Uterus (tissue), 3 donors: ENCODE measurements at regions not wholly inside any gene's neighbourhood (a gene's known extent, or its start where the extent isn't known, plus 50 kb on each side); places are given as distances from the start of the nearest gene placed in this dataset.
"Not testable (repeated sequence)": the region's sequence is repeated elsewhere in the genome, so short reads cannot be mapped to it uniquely, and the experiment has no call there.

Experiments used
- DNase-seq, 2 donors: peaks; one replicate each; pipeline ENCODE4 v3.0.0-alpha.2; 2019 to 2020
- H3K27ac ChIP-seq, 2 donors: fragments of 200-600 bp; sonication (generic); 1 replicate in 1 of 2; 2 replicates in 1 of 2; pipeline ENCODE4 v1.5.1; 2016 to 2018
- H3K27me3 ChIP-seq, 2 donors: fragments of 200-600 bp; sonication (generic); one replicate each; pipeline ENCODE4 v1.5.1; 2018 to 2019; ENCODE audit warnings: control low read depth in 1 of 2
- H3K36me3 ChIP-seq, 2 donors: fragments of 200-600 bp; sonication (generic); one replicate each; pipeline ENCODE4 v1.5.1; 2019; ENCODE audit warnings: control low read depth in 1 of 2
- H3K4me1 ChIP-seq, 2 donors: fragments of 200-600 bp; sonication (generic); one replicate each; pipeline ENCODE4 v1.5.1; 2018 to 2019; ENCODE audit warnings: control low read depth in 1 of 2
- H3K4me3 ChIP-seq, 2 donors: fragments of 200-600 bp; sonication (generic); 1 replicate in 1 of 2; 2 replicates in 1 of 2; pipeline ENCODE4 v1.5.1; 2018 to 2019; ENCODE audit warnings: mild to moderate bottlenecking in 1 of 2
- H3K9me3 ChIP-seq, 2 donors: fragments of 200-600 bp; sonication (generic); one replicate each; pipeline ENCODE4 v1.5.1; 2019; ENCODE audit warnings: control low read depth in 1 of 2
- POLR2A ChIP-seq, 2 donors: fragments of 450-650 bp; IDR thresholded peaks; one replicate each; pipeline ENCODE4 v1.6.1; 2016; ENCODE audit warnings: antibody characterized with exemption in 2 of 2, mild to moderate bottlenecking in 1 of 2, moderate library complexity in 1 of 2
- intact Hi-C: fragments of 100-400 bp; cut with DNase I; formaldehyde crosslinking; loops from one replicate; pipeline ENCODE4 v1.15.1; 2023; ENCODE audit warnings: low total_unique reads
- TF ChIP-seq, protein P1 (sequence below), 4 experiments: fragments of 200-600 bp in 2 of 4; fragments of 450-650 bp in 2 of 4; sonication (generic) in 2 of 4; IDR thresholded peaks; one replicate each; pipeline ENCODE4 v1.5.1; 2016 to 2019; ENCODE audit warnings: antibody characterized with exemption in 4 of 4, mild to moderate bottlenecking in 2 of 4, moderate library complexity in 1 of 4
- donor health status: DM: yes; HTN: yes; CAD: no.

DNA sequence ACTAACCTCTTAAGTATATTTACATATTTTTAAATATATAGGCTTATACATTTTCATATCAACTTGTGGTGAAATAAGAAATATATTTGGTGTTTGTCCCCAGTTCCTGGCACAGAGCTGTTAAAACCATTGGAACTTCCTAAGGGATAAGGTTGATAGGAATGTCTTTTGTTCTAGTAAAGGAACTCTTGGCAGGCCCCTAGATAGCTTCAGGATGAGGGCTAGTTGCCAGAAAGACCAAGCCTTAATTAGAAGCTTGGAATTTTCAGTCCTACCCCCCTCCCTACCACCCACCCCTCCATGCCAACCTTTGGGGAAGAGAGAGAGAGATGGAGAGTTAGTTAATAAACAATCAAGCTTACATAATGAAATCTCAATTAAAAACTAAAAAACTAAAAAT is 638.6 kb upstream of the ACO1 start:
- no peaks in the 10 kb centered on the region for H3K36me3 ChIP-seq
- no peak overlapping the region for H3K27ac ChIP-seq
- no peaks in the 10 kb centered on the region for H3K27me3 ChIP-seq
- no peak for DNase-seq
- no peak overlapping the region for H3K4me3 ChIP-seq
- intact Hi-C loops = no loop called here
- TF ChIP-seq, protein P1, sequence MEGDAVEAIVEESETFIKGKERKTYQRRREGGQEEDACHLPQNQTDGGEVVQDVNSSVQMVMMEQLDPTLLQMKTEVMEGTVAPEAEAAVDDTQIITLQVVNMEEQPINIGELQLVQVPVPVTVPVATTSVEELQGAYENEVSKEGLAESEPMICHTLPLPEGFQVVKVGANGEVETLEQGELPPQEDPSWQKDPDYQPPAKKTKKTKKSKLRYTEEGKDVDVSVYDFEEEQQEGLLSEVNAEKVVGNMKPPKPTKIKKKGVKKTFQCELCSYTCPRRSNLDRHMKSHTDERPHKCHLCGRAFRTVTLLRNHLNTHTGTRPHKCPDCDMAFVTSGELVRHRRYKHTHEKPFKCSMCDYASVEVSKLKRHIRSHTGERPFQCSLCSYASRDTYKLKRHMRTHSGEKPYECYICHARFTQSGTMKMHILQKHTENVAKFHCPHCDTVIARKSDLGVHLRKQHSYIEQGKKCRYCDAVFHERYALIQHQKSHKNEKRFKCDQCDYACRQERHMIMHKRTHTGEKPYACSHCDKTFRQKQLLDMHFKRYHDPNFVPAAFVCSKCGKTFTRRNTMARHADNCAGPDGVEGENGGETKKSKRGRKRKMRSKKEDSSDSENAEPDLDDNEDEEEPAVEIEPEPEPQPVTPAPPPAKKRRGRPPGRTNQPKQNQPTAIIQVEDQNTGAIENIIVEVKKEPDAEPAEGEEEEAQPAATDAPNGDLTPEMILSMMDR (IDR thresholded peaks at IDR 0.05) = no peak
- no peak for TF ChIP-seq POLR2A (IDR thresholded peaks at IDR 0.05)
- H3K4me1 ChIP-seq = no peaks in the 10 kb centered on the region
- H3K9me3 ChIP-seq = no peaks in the 10 kb centered on the region

- DNase-seq = no peak
- Histone ChIP-seq H3K4me1 (no peaks in the 10 kb centered on the region), H3K4me3 (no peak overlapping the region), H3K27me3 (no peaks in the 10 kb centered on the region), H3K27ac (no peak overlapping the region), H3K9me3 (no peaks in the 10 kb centered on the region), H3K36me3 (no peaks in the 10 kb centered on the region)
- TF ChIP-seq, protein P1 (IDR thresholded peaks at IDR 0.05) = no peak
- TF ChIP-seq POLR2A (IDR thresholded peaks at IDR 0.05) = no peak
- intact Hi-C loops = no loop called here
Observed at GRCh38 chr9:31753756-31754155, 630.7 kb upstream of the ACO1 start.

DNA sequence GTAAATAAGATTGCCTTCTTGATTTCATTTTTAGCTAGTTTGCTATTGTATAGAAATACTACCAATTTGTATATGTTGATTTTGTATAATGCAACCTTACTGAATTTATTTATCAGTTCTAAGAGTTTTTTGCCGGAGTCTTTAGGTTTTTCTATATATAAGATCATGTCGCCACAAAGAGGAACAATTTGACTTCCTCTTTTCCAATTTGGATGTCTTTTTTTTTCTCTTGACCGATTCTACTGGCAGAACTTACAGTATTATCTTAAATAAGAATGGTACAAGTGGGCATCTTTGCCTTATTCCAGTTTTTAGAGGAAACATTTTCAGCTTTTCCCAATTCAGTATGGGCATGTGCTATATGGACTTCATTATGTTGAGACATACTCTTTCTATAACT is 624.7 kb upstream of the ACO1 start:
- Histone ChIP-seq H3K4me1 (no peaks in the 10 kb centered on the region), H3K9me3 (no peaks in the 10 kb centered on the region), H3K27me3 (no peaks in the 10 kb centered on the region), H3K36me3 (no peaks in the 10 kb centered on the region), H3K27ac (no peak overlapping the region), H3K4me3 (no peak overlapping the region)
- intact Hi-C loops = no loop called here
- no peak for DNase-seq
- TF ChIP-seq POLR2A (IDR thresholded peaks at IDR 0.05) = no peak
- TF ChIP-seq, protein P1 (IDR thresholded peaks at IDR 0.05) = no peak

- H3K4me1 ChIP-seq, DNase-seq, H3K27me3 ChIP-seq, H3K4me3 ChIP-seq, H3K9me3 ChIP-seq, intact Hi-C loops, H3K36me3 ChIP-seq, H3K27ac ChIP-seq: not testable (repeated sequence)
Observed at GRCh38 chr9:31774021-31774420, 610.4 kb upstream of the ACO1 start.

DNA sequence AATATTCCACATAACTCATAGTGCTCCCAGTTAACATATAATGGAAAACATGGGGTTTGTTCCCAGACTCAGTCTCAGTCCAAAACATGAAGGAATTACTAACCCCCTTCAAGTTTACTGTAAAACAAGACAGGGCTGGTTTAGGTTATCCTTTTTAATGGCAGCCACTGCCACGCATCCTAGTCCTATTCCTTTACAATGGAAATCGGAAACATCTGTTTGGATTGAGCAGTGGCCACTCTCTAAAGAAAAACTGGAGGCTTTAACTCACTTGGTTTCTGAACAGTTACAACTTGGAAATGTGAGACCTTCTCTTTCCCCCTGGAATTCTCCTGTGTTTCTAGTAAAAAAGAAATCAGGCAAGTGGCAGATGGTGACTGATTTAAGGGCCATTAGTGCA is 609.9 kb upstream of the ACO1 start:
- Histone ChIP-seq H3K36me3 (no peaks in the 10 kb centered on the region), H3K9me3 (no peaks in the 10 kb centered on the region), H3K27me3 (no peaks in the 10 kb centered on the region), H3K27ac (no peak overlapping the region), H3K4me1 (no peaks in the 10 kb centered on the region), H3K4me3 (no peak overlapping the region)
- no peak for DNase-seq
- no peak for TF ChIP-seq POLR2A (IDR thresholded peaks at IDR 0.05)
- TF ChIP-seq, protein P1 (IDR thresholded peaks at IDR 0.05) = no peak
- intact Hi-C loops = no loop called here

DNA sequence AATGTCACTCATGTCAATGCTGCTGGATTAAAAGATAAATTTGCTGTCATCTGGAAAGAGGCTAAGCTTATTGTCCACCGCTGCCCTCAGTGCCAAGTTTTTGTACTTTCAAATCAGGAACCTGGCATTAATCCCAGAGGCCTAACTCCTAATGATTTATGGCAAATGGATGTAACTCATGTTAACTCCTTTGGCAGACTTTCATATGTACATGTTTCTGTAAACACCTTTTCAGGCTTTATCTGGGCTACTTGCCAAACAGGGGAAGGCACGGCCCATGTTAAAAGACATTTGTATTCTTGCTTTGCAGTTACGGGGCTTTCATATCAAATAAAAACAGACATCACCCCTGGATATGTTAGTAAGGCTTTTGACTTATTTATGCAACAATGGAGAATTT is 608.0 kb upstream of the ACO1 start:
- Histone ChIP-seq H3K36me3 (no peaks in the 10 kb centered on the region), H3K27me3 (no peaks in the 10 kb centered on the region), H3K9me3 (no peaks in the 10 kb centered on the region), H3K27ac (peak overlapping the region in 1 of 2 donors; percentile 45), H3K4me3 (no peak overlapping the region), H3K4me1 (no peaks in the 10 kb centered on the region)
- peak in 1 of 2 donors; percentile 34 for DNase-seq
- intact Hi-C loops = no loop called here
- TF ChIP-seq, protein P1 (IDR thresholded peaks at IDR 0.05) = no peak
- TF ChIP-seq POLR2A (IDR thresholded peaks at IDR 0.05) = no peak
